Mesenchymal stem cell (in vitro differentiated cells and primary cell): ENCODE measurements at regions not wholly inside any gene's neighbourhood (a gene's known extent, or its start where the extent isn't known, plus 50 kb on each side); places are given as distances from the start of the nearest gene placed in this dataset.

Source experiments
- DNase-seq: peaks from one replicate; pipeline ENCODE4 v3.0.0-alpha.2; 2013
- H2AFZ ChIP-seq: one replicate; pipeline ENCODE4 v1.6.1; 2013; ENCODE audit warnings: low read depth, mild to moderate bottlenecking, control low read depth, inconsistent platforms, low read length, moderate library complexity
- H2AK5ac ChIP-seq: 2 replicates; pipeline ENCODE4 v1.6.1; 2013; ENCODE audit warnings: low read length, moderate library complexity, mild to moderate bottlenecking, inconsistent platforms; ENCODE audit not compliant: severe bottlenecking
- H2BK120ac ChIP-seq: one replicate; pipeline ENCODE4 v1.6.1; 2013; ENCODE audit warnings: low read depth, mild to moderate bottlenecking, inconsistent platforms, low read length, moderate library complexity
- H2BK12ac ChIP-seq, 2 experiments: one replicate each; pipeline ENCODE4 v1.6.1; 2013; ENCODE audit warnings: inconsistent platforms in 2 of 2, low read length in 2 of 2, mild to moderate bottlenecking in 2 of 2, moderate library complexity in 2 of 2, control low read depth in 1 of 2
- H2BK15ac ChIP-seq: one replicate; pipeline ENCODE4 v1.6.1; 2013; ENCODE audit warnings: mild to moderate bottlenecking, low read depth, inconsistent platforms; ENCODE audit not compliant: poor library complexity, severe bottlenecking
- H2BK5ac ChIP-seq: 2 replicates; pipeline ENCODE4 v1.6.1; 2013; ENCODE audit warnings: low read depth, mild to moderate bottlenecking, low read length, control low read depth, inconsistent platforms; ENCODE audit not compliant: poor library complexity, severe bottlenecking
- H3K14ac ChIP-seq, 2 experiments: one replicate each; pipeline ENCODE4 v1.6.1; 2013; ENCODE audit warnings: inconsistent platforms in 2 of 2, low read length in 2 of 2, control low read depth in 1 of 2, mild to moderate bottlenecking in 1 of 2, moderate library complexity in 1 of 2
- H3K18ac ChIP-seq, 2 experiments: one replicate each; pipeline ENCODE4 v1.6.1; 2013; ENCODE audit warnings: inconsistent platforms in 2 of 2, low read length in 2 of 2, control low read depth in 1 of 2, low read depth in 1 of 2, mild to moderate bottlenecking in 1 of 2
- H3K23ac ChIP-seq, 2 experiments: one replicate each; pipeline ENCODE4 v1.6.1; 2013; ENCODE audit warnings: inconsistent platforms in 2 of 2, low read length in 2 of 2, mild to moderate bottlenecking in 2 of 2, moderate library complexity in 2 of 2, control low read depth in 1 of 2
- H3K27ac ChIP-seq: 2 replicates; pipeline ENCODE4 v1.5.1; 2013; ENCODE audit warnings: mild to moderate bottlenecking, moderate library complexity, low read length, control low read depth, inconsistent platforms; ENCODE audit not compliant: poor library complexity, severe bottlenecking
- H3K27me3 ChIP-seq, 2 experiments: 2 replicates each; pipeline versions ENCODE4 v1.6.1 to v1.7.0; 2013; ENCODE audit warnings: low read length in 2 of 2, mild to moderate bottlenecking in 2 of 2, moderate library complexity in 2 of 2, control low read depth in 1 of 2, inconsistent platforms in 1 of 2; ENCODE audit not compliant: control insufficient read depth in 1 of 2, insufficient read depth in 1 of 2
- H3K36me3 ChIP-seq, 2 experiments: 2 replicates each; pipeline versions ENCODE4 v1.6.1 to v1.7.0; 2013; ENCODE audit warnings: low read length in 2 of 2, control low read depth in 1 of 2, inconsistent platforms in 1 of 2, low read depth in 1 of 2, mild to moderate bottlenecking in 1 of 2; ENCODE audit not compliant: insufficient read depth in 2 of 2, control insufficient read depth in 1 of 2
- H3K4ac ChIP-seq, 2 experiments: one replicate each; pipeline ENCODE4 v1.6.1; 2013; ENCODE audit warnings: inconsistent platforms in 2 of 2, low read length in 2 of 2, mild to moderate bottlenecking in 2 of 2, moderate library complexity in 2 of 2, control low read depth in 1 of 2, low read depth in 1 of 2
- H3K4me1 ChIP-seq: 2 replicates; pipeline ENCODE4 v1.6.1; 2013; ENCODE audit warnings: low read depth, low read length, control low read depth; ENCODE audit not compliant: control insufficient read depth, insufficient read depth
- H3K4me2 ChIP-seq: 2 replicates; pipeline ENCODE4 v1.6.1; 2013; ENCODE audit warnings: low read length, mild to moderate bottlenecking, inconsistent platforms; ENCODE audit not compliant: poor library complexity, severe bottlenecking
- H3K4me3 ChIP-seq, 2 experiments: 2 replicates each; pipeline versions ENCODE4 v1.5.1 to v1.7.0; 2013; ENCODE audit warnings: low read length in 2 of 2, mild to moderate bottlenecking in 2 of 2, control low read depth in 1 of 2, low read depth in 1 of 2; ENCODE audit not compliant: insufficient read depth in 1 of 2
- H3K79me1 ChIP-seq: replicated peaks from 2 replicates; pipeline ENCODE4 v1.6.1; 2013; ENCODE audit warnings: mild to moderate bottlenecking, control low read depth, low read length, inconsistent platforms; ENCODE audit not compliant: poor library complexity, severe bottlenecking
- H3K9ac ChIP-seq: 2 replicates; pipeline ENCODE4 v1.7.0; 2013; ENCODE audit warnings: mild to moderate bottlenecking, low read length, moderate library complexity
- H3K9me3 ChIP-seq: 2 replicates; pipeline ENCODE4 v1.7.0; 2013; ENCODE audit warnings: mild to moderate bottlenecking, low read length; ENCODE audit not compliant: control insufficient read depth
- H4K8ac ChIP-seq: one replicate; pipeline ENCODE4 v1.6.1; 2013; ENCODE audit warnings: inconsistent platforms, mild to moderate bottlenecking, low read length, moderate library complexity
- H4K91ac ChIP-seq: one replicate; pipeline ENCODE4 v1.6.1; 2013; ENCODE audit warnings: mild to moderate bottlenecking, low read length, inconsistent platforms
- WGBS: methylation state at CpG from one replicate; pipeline ENCODE4 v1.1.7; 2013; ENCODE audit warnings: mixed read lengths; 5-methylcytosine and 5-hydroxymethylcytosine counted together

DNA sequence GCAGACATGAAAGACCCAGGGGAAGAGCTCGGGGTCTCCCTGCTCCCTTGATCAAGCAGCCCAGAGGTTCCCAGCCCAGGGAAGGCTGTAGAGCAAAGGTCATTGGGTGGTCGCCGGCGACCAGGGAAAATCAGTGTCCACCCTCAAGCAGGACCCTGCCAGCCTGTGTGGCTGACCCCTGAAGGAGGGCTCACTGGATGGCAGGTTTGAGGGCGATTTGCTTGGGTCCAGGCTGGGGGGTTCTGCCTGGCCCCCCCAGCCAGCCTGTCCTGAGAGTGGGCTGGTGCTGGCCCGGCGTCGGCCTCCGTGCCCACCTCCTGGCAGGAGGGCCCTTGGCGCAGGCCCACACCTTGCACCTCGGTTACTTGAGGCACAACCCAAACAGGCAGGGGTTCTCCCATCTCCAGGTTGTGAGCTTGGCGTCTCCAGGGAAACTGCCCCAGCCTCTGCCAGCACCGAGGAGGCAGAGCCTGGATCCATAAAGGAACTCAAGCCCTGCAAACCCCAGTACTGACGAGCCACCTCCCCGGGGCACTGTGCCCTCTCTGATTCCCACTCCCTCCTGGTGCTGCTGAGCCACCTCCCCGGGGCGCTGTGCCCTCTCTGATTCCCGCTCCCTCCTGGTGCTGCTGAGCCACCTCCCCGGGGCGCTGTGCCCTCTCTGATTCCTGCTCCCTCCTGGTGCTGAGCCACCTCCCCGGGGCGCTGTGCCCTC, 329.0 kb upstream of the SFSWAP start:
- Histone ChIP-seq H2BK5ac (no peak overlapping the region), H3K36me3 (no peaks in the 10 kb centered on the region), H2BK15ac (no peak overlapping the region), H4K8ac (no peak overlapping the region), H3K27me3 (peaks cover 0 to 61% of the 10 kb centered on the region in 2 experiments), H3K9ac (no peak overlapping the region), H2BK120ac (no peak overlapping the region), H3K4me1 (no peaks in the 10 kb centered on the region), H2AK5ac (no peak overlapping the region), H3K4me3 (no peak overlapping the region), H3K4me2 (no peak overlapping the region), H3K23ac (no peak overlapping the region), H2BK12ac (no peak overlapping the region), H3K9me3 (no peaks in the 10 kb centered on the region), H3K27ac (no peak overlapping the region), H3K14ac (no peak overlapping the region), H4K91ac (no peak overlapping the region), H2AFZ (no peak overlapping the region), H3K4ac (no peak overlapping the region), H3K18ac (no peak overlapping the region), H3K79me1 (no peaks in the 10 kb centered on the region)
- no peak for DNase-seq
- WGBS, result 76% methylated on average over 19 of the region's 22 CpGs

DNA sequence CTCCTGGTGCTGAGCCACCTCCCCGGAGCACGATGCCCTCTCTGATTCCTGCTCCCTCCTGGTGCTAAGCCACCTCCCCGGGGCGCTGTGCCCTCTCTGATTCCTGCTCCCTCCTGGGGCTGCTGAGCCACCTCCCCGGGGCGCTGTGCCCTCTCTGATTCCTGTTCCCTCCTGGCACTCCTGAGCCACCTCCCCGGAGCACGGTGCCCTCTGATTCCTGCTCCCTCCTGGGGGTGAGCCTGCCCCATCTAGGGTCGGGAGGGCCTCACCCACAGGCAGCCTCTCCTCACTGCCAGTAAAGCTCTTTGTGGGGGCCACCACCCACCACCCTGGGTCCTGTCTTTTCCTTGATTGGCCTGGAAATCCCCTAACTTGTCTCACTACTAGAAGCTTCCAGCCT, 327.6 kb upstream of the SFSWAP start:
- H3K36me3 ChIP-seq, result no peaks in the 10 kb centered on the region
- 82% methylated on average over 9 of the region's 9 CpGs for WGBS

DNA sequence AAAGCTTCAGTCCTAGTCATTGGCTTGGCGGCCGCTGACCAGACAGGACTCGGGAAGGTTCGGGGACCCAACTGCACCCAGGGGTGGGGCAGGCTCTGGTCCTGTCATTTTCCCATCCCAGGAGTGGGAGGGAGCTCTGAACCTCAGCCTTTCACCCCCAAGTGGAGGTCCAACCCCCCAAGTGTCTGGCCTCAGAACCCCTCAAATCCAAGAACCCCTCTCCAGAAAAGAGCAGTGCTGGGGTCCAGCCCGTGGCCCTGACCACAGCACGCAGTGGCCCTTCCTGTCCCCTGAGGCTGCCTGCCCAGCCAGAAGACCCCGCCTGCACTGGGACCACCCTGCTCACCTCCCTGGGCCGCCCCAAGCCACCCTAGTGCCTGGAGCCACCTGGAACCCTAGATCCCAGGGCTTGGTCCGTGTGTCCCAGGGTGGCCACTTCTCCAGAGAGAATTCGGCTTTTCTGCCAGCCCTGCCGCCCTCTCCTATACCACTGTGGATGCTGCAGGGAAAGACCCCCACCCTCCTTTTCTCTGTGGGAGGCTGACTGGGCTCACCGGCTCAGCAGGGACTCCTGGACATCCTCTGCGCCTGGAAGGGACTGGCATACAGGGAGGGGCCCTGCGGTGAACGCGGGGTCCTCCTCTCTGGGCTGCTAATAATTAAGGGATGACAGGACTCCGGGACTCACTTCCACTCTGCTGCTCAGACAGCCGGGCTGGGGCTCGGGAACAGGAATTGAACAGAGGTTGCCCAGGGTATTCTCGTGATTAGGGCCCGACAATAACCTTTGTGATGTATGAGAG, 326.9 kb upstream of the SFSWAP start:
- H3K23ac ChIP-seq, result no peak overlapping the region
- no peaks in the 10 kb centered on the region for H3K4me1 ChIP-seq
- no peak overlapping the region for H2BK12ac ChIP-seq
- H3K4ac ChIP-seq, result no peak overlapping the region
- H2BK5ac ChIP-seq, result no peak overlapping the region
- no peak overlapping the region for H3K9ac ChIP-seq
- no peaks in the 10 kb centered on the region for H3K36me3 ChIP-seq
- no peak overlapping the region for H3K27ac ChIP-seq
- H2BK120ac ChIP-seq, result no peak overlapping the region
- H4K8ac ChIP-seq, result no peak overlapping the region
- H3K14ac ChIP-seq, result no peak overlapping the region
- 72% methylated on average over 20 of the region's 21 CpGs for WGBS
- H2AFZ ChIP-seq, result no peak overlapping the region
- H3K27me3 ChIP-seq, result peaks cover 0 to 54% of the 10 kb centered on the region in 2 experiments
- no peak overlapping the region for H3K18ac ChIP-seq
- H3K4me2 ChIP-seq, result no peak overlapping the region
- H4K91ac ChIP-seq, result no peak overlapping the region
- H3K4me3 ChIP-seq, result no peak overlapping the region
- H2AK5ac ChIP-seq, result no peak overlapping the region
- no peaks in the 10 kb centered on the region for H3K79me1 ChIP-seq
- no peaks in the 10 kb centered on the region for H3K9me3 ChIP-seq
- H2BK15ac ChIP-seq, result no peak overlapping the region
- no peak for DNase-seq

More for the DNA sequence above, 327.6 kb upstream of the SFSWAP start:
- H2BK5ac ChIP-seq, result no peak overlapping the region
- H2BK15ac ChIP-seq, result no peak overlapping the region
- H2AK5ac ChIP-seq, result no peak overlapping the region
- peaks cover 0 to 54% of the 10 kb centered on the region in 2 experiments for H3K27me3 ChIP-seq
- no peak overlapping the region for H4K8ac ChIP-seq
- H3K23ac ChIP-seq, result no peak overlapping the region
- H3K4me3 ChIP-seq, result no peak overlapping the region
- H3K4me2 ChIP-seq, result no peak overlapping the region
- H3K79me1 ChIP-seq, result no peaks in the 10 kb centered on the region
- H3K18ac ChIP-seq, result no peak overlapping the region
- no peaks in the 10 kb centered on the region for H3K4me1 ChIP-seq
- no peak overlapping the region for H4K91ac ChIP-seq
- H3K14ac ChIP-seq, result no peak overlapping the region
- no peak overlapping the region for H3K9ac ChIP-seq
- no peak for DNase-seq
- H2BK12ac ChIP-seq, result no peak overlapping the region
- H3K27ac ChIP-seq, result no peak overlapping the region
- H3K4ac ChIP-seq, result no peak overlapping the region
- no peak overlapping the region for H2BK120ac ChIP-seq
- H2AFZ ChIP-seq, result no peak overlapping the region
- H3K9me3 ChIP-seq, result no peaks in the 10 kb centered on the region

DNA sequence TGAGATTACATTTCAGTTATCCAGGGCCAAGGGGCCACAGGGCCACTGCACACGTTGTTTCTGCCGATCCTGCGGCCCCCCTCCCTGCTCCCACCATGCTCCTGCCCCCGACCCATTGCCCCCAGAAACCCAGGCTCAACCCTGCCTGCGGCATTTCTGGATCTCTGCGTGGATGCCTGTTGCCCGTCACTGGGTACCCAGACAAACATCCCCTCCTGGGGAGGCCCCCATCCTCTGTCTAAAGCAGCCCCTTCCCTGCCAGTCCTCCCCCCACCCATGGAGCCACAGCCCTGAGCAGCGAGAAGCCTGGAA, 326.4 kb upstream of the SFSWAP start:
- Histone ChIP-seq H3K36me3 (no peaks in the 10 kb centered on the region), H3K79me1 (no peaks in the 10 kb centered on the region), H4K8ac (no peak overlapping the region), H2BK12ac (no peak overlapping the region), H3K27ac (no peak overlapping the region), H2AFZ (no peak overlapping the region), H3K4me1 (no peaks in the 10 kb centered on the region), H3K4me2 (no peak overlapping the region), H2BK15ac (no peak overlapping the region), H3K4me3 (no peak overlapping the region), H3K9me3 (no peaks in the 10 kb centered on the region), H2BK5ac (no peak overlapping the region), H3K4ac (no peak overlapping the region), H3K23ac (no peak overlapping the region), H3K9ac (no peak overlapping the region), H2BK120ac (no peak overlapping the region), H3K14ac (no peak overlapping the region), H3K27me3 (peaks cover 0 to 56% of the 10 kb centered on the region in 2 experiments), H4K91ac (no peak overlapping the region), H3K18ac (no peak overlapping the region), H2AK5ac (no peak overlapping the region)
- 60% methylated on average over 8 of the region's 8 CpGs for WGBS
- DNase-seq, result no peak
